A673 (cell line): ENCODE measurements at regions not wholly inside any gene's neighbourhood (a gene's known extent, or its start where the extent isn't known, plus 50 kb on each side); places are given as distances from the start of the nearest gene placed in this dataset.

Source experiments
- BruUV-seq: library from RNA; stranded (reverse); fragments of 400-500 nt; replicated peaks from 2 replicates; lab custom pipeline; 2021; lab: Mats Ljungman, UMichigan
- CTCF ChIA-PET: fragments of 300-600 bp; sonication (Branson Sonifier 250); formaldehyde crosslinking; loops from one replicate; lab custom pipeline; 2022; ENCODE audit warnings: antibody characterized with exemption; lab: Charles Lee
- POLR2A ChIA-PET: fragments of 300-600 bp; sonication (Branson Sonifier 250); formaldehyde crosslinking; loops from one replicate; lab custom pipeline; 2022; ENCODE audit warnings: antibody characterized with exemption; ENCODE audit not compliant: low non-redundant PET; lab: Charles Lee
- DNase-seq: peaks from one replicate; pipeline ENCODE4 v3.0.0-alpha.2; 2015; ENCODE audit warnings: low spot score
- H3K27ac ChIP-seq: fragments of 200-600 bp; sonication (generic); 2 replicates; pipeline ENCODE4 v1.5.1; 2016; ENCODE audit warnings: mixed run types, low read depth, mild to moderate bottlenecking, mixed read lengths, antibody characterized with exemption, low read length; ENCODE audit not compliant: poor library complexity, severe bottlenecking
- H3K27me3 ChIP-seq: fragments of 200-600 bp; sonication (generic); replicated peaks from 2 replicates; pipeline ENCODE4 v1.6.1; 2017; ENCODE audit warnings: mixed run types, low read depth, mild to moderate bottlenecking, mixed read lengths, antibody characterized with exemption, low read length; ENCODE audit not compliant: insufficient read depth, poor library complexity
- H3K36me3 ChIP-seq: fragments of 200-600 bp; sonication (generic); 2 replicates; pipeline ENCODE4 v1.6.1; 2016; ENCODE audit warnings: mixed run types, mild to moderate bottlenecking, mixed read lengths, antibody characterized with exemption, low read length; ENCODE audit not compliant: insufficient read depth, poor library complexity, severe bottlenecking
- H3K4me1 ChIP-seq: fragments of 200-600 bp; sonication (generic); 2 replicates; pipeline ENCODE4 v1.6.1; 2017; ENCODE audit warnings: mixed run types, mild to moderate bottlenecking, mixed read lengths, antibody characterized with exemption, low read length; ENCODE audit not compliant: insufficient read depth, poor library complexity, severe bottlenecking
- H3K4me3 ChIP-seq: fragments of 200-600 bp; sonication (generic); 2 replicates; pipeline ENCODE4 v1.5.1; 2016; ENCODE audit warnings: low read depth, mixed run types, mild to moderate bottlenecking, mixed read lengths, low read length; ENCODE audit not compliant: poor library complexity, severe bottlenecking
- H3K9me3 ChIP-seq: fragments of 200-600 bp; sonication (generic); 2 replicates; pipeline ENCODE4 v1.6.1; 2016; ENCODE audit warnings: mixed run types, low read depth, mild to moderate bottlenecking, mixed read lengths, antibody characterized with exemption, low read length; ENCODE audit not compliant: poor library complexity, severe bottlenecking
- CTCF ChIP-seq: fragments of 300-800, 200-600 bp; sonication (generic); conservative IDR thresholded peaks from 2 replicates; pipeline ENCODE4 v1.5.1; 2017; ENCODE audit warnings: low read depth, mild to moderate bottlenecking, antibody characterized with exemption, low read length, moderate library complexity, mixed read lengths
- EZH2 ChIP-seq: fragments of 200-600 bp; sonication (generic); IDR thresholded peaks from 2 replicates; pipeline ENCODE4 v1.6.1; 2017; ENCODE audit warnings: borderline replicate concordance, low read depth, mild to moderate bottlenecking, mixed read lengths, antibody characterized with exemption, low read length; ENCODE audit not compliant: poor library complexity, severe bottlenecking
- intact Hi-C: fragments of 100-400 bp; cut with micrococcal nuclease; formaldehyde crosslinking; loops from one replicate; pipeline ENCODE4 v1.10.0; 2022; ENCODE audit not compliant: unreplicated experiment

DNA sequence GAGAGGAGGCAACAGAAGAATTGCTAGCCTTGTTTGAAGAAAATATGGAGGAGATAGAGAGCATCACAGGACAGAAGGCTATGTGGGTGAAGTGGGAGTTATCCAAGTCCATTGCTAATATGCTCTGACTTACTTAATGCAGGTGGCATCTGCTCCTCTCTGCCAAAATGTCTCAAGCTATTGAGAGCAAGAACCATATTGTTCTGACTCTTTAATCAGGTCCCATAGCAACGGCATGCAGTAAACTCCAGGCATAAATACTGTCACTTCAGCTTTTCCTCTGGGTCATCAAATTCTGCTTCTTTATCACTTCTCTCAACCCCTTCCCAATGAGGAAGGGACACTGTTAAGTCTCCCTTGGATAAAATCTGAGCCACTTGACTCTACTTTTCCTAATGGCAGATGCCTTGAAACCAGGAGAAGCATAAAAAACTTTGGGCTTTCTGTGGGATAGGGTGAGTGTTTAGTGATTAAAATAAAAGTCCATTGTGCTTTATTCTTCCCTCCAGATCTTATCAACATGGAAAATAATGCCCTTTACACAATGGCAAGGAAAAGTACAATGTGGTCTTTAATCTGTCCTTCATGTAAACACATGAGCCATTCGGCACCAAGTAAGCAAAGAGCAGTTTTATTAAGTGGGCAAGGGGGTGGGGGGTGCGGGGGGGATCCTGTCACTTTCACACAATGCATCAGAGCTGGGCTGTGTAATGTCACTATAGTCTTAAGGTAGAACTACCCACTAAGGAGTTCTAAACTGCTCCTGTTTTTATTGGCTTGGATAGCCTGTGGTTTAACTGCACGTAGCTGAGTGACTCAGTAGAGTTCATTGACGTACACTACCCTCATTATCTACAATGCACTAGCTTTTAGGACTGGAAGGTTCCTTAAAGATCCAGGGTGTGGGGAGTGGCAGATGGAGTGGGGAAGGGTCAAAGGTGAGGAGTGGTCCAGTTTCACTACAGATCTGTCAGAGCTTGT lies 71.0 kb upstream of the TARS1 start:
- Histone ChIP-seq H3K27ac (no peak overlapping the region), H3K9me3 (no peaks in the 10 kb centered on the region), H3K4me1 (no peaks in the 10 kb centered on the region), H3K27me3 (no peaks in the 10 kb centered on the region), H3K36me3 (no peaks in the 10 kb centered on the region), H3K4me3 (no peak overlapping the region)
- ChIA-PET CTCF (no interaction called here), POLR2A (interaction anchor here (0.5 to 0.6 kb wide), 2 partner anchors 654 to 806 kb away, joined by 3 to 13 read pairs; no protein-coding TSS in a partner anchor)
- no peak for DNase-seq
- BruUV-seq, result no TSS peak
- TF ChIP-seq EZH2, result no peak
- no peak for TF ChIP-seq CTCF
- intact Hi-C loops, result loop anchor here (5.0 kb wide), 1 partner anchor 177 kb away; no protein-coding TSS in a partner anchor

DNA sequence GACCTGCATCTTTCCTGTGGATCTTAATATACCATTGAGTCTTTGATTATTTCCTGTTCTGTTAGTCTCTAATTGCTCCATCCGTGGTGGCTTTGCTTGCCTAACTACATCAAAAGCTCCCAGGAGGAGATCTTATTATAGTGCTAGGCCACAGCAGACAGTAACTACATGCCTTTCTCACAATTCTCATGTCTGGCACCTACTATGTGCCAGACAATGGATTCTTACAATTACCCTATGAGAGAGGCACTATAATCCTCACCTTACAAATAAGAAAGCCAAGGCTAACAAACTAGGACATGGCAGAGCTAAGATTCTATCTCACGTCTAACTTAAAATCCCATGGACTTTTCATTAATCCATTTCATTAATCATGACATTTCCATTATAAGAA lies 70.3 kb upstream of the TARS1 start:
- Histone ChIP-seq H3K27ac (no peak overlapping the region), H3K9me3 (no peaks in the 10 kb centered on the region), H3K27me3 (no peaks in the 10 kb centered on the region), H3K4me1 (no peaks in the 10 kb centered on the region), H3K36me3 (no peaks in the 10 kb centered on the region), H3K4me3 (no peak overlapping the region)
- no TSS peak for BruUV-seq
- ChIA-PET POLR2A (interaction anchor here (0.5 to 0.6 kb wide), 2 partner anchors 655 to 806 kb away, joined by 3 to 13 read pairs; no protein-coding TSS in a partner anchor), CTCF (no interaction called here)
- TF ChIP-seq CTCF, result no peak
- no peak for TF ChIP-seq EZH2
- intact Hi-C loops, result loop anchor here (5.0 kb wide), 1 partner anchor 178 kb away; no protein-coding TSS in a partner anchor
- no peak for DNase-seq

DNA sequence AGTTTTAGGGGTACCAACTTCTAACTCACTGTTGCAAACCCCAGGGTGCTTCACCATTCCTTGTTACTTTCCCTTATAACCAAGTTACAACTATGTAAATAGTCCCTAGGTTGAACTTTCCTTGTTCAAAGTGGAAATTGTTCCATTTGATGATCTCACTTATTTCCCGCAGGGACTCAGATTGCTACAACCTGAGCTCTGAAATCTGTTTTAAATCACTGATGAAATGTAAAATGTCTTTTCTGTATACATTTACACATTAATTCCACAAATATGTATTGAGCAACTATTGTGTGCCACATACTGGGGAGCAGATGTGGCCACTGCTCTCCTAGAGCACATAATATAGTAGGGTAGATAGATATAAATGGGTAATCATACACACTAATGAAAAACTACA lies 69.1 kb upstream of the TARS1 start:
- no peaks in the 10 kb centered on the region for H3K4me1 ChIP-seq
- no peak overlapping the region for H3K4me3 ChIP-seq
- ChIA-PET CTCF (no interaction called here), POLR2A (no interaction called here)
- H3K27ac ChIP-seq, result no peak overlapping the region
- no peaks in the 10 kb centered on the region for H3K27me3 ChIP-seq
- H3K9me3 ChIP-seq, result no peaks in the 10 kb centered on the region
- H3K36me3 ChIP-seq, result no peaks in the 10 kb centered on the region
- intact Hi-C loops, result loop anchor here (5.0 kb wide), 1 partner anchor 179 kb away; no protein-coding TSS in a partner anchor
- BruUV-seq, result no TSS peak
- no peak for DNase-seq
- TF ChIP-seq EZH2 (no peak), CTCF (no peak)
